ENCODE measurements at regions not wholly inside any gene's neighbourhood (a gene's known extent, or its start where the extent isn't known, plus 50 kb on each side); places are given as distances from the start of the nearest gene placed in this dataset.

DNA sequence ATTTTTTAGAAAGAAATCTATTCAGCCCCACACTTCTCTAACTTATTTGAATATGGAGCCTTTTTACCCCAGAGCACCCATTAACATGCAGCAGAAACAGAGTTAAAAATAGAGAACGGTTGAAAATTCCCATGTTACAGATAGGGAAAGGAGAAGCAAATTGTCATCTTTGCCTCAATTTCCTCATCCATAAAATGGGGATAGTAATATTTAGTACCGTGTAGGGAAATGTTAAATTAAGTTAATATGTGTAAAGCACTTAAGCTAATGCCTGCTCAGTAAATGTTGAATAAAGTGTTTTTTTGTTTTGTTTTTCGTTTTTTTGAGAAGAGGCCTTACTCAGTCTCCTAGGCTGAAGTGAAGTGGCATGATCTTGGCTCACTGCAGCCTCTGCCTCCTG is 50.3 kb downstream of the NAV1 start:
- TF ChIP-seq, protein P1, sequence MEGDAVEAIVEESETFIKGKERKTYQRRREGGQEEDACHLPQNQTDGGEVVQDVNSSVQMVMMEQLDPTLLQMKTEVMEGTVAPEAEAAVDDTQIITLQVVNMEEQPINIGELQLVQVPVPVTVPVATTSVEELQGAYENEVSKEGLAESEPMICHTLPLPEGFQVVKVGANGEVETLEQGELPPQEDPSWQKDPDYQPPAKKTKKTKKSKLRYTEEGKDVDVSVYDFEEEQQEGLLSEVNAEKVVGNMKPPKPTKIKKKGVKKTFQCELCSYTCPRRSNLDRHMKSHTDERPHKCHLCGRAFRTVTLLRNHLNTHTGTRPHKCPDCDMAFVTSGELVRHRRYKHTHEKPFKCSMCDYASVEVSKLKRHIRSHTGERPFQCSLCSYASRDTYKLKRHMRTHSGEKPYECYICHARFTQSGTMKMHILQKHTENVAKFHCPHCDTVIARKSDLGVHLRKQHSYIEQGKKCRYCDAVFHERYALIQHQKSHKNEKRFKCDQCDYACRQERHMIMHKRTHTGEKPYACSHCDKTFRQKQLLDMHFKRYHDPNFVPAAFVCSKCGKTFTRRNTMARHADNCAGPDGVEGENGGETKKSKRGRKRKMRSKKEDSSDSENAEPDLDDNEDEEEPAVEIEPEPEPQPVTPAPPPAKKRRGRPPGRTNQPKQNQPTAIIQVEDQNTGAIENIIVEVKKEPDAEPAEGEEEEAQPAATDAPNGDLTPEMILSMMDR (IDR thresholded peaks at IDR 0.05; ENCODE audit: unreplicated experiment): no peak
- no peak for DNase-seq (ENCODE audit: low spot score)
- Mint-ChIP-seq H3K9me3 (ENCODE audit: unreplicated experiment) (no peaks in the 10 kb centered on the region), H3K27me3 (ENCODE audit: unreplicated experiment) (peaks cover 10% of the 10 kb centered on the region), H3K27ac (ENCODE audit: unreplicated experiment) (no peak overlapping the region), H3K4me3 (ENCODE audit: unreplicated experiment) (no peak overlapping the region), H3K4me1 (ENCODE audit: unreplicated experiment) (peaks cover 29% of the 10 kb centered on the region), H3K36me3 (ENCODE audit: low read depth, unreplicated experiment) (peaks cover 15% of the 10 kb centered on the region)

DNA sequence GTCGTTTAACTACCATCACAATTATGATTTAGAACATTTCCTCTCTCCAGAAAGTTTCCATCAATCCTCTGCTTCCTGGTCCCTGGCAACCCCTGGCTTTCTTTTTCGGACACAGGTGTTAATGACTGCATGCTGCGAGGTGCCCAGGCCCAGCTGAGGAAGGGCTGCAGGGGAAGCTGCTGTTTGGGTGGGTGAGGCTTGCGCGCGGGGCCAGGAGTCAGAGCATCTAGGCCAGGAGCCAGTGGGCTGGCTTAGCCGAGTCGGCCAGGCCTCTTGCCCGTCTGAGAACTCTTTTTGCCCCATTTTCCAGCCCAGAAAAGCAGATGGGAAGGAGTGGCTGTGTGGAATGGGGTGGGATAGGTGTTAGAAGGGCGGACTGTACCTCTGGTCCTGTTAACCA is 51.5 kb downstream of the NAV1 start:
- no peaks in the 10 kb centered on the region for H3K9me3 Mint-ChIP-seq (ENCODE audit: unreplicated experiment)
- H3K36me3 Mint-ChIP-seq (ENCODE audit: low read depth, unreplicated experiment): peaks cover 18% of the 10 kb centered on the region
- no peak overlapping the region for H3K27ac Mint-ChIP-seq (ENCODE audit: unreplicated experiment)
- DNase-seq (ENCODE audit: low spot score): no peak
- H3K4me3 Mint-ChIP-seq (ENCODE audit: unreplicated experiment): peak overlapping the region; percentile 37
- peaks cover 36% of the 10 kb centered on the region for H3K4me1 Mint-ChIP-seq (ENCODE audit: unreplicated experiment)
- TF ChIP-seq, protein P1 (IDR thresholded peaks at IDR 0.05; ENCODE audit: unreplicated experiment): no peak
- H3K27me3 Mint-ChIP-seq (ENCODE audit: unreplicated experiment): peaks cover 7% of the 10 kb centered on the region

DNA sequence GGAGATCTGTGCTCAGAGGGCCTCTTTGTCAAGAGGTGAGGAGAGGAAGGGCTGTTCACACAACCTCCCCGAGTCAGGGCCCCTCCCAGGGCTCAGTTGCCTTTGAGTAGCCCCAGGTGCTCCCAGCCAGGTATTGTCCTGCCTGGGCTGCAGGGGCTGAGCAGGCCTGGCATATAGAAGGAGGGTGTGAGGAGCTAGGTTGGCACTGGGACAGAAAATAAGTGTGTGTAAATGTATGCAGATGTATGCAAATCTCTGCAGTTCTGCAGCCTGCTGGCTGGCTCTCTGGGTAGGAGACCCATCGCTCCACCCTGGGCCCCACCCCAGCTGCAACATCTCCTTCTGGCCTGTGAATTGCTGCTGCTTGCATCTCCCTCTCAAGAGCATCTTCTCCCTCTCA is 52.4 kb downstream of the NAV1 start:
- Mint-ChIP-seq H3K9me3 (ENCODE audit: unreplicated experiment) (no peaks in the 10 kb centered on the region), H3K4me1 (ENCODE audit: unreplicated experiment) (peaks cover 45% of the 10 kb centered on the region), H3K27ac (ENCODE audit: unreplicated experiment) (no peak overlapping the region), H3K4me3 (ENCODE audit: unreplicated experiment) (no peak overlapping the region), H3K27me3 (ENCODE audit: unreplicated experiment) (peaks cover 7% of the 10 kb centered on the region), H3K36me3 (ENCODE audit: low read depth, unreplicated experiment) (peaks cover 14% of the 10 kb centered on the region)
- DNase-seq (ENCODE audit: low spot score): no peak
- TF ChIP-seq, protein P1 (IDR thresholded peaks at IDR 0.05; ENCODE audit: unreplicated experiment): no peak

DNA sequence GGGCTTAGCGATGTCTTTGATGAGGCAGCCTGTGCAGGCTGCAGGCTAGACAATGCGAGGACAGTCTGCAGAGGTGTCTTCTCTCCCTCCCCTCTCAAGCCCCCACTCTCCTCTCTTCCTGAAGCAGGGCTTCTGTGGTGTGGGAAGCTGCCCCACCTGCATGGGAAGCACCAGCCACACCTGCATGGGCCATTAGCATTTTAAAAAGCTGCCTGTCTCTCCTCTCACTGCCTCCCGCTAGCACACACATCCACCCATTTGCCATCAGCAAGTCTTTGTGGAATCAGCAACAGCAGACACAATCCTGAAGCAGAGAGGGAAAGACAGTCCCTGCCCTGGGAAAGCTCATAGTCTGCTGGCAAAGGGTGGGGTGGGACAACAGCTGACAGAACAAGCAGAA is 53.1 kb downstream of the NAV1 start:
- Mint-ChIP-seq H3K27ac (ENCODE audit: unreplicated experiment) (no peak overlapping the region), H3K36me3 (ENCODE audit: low read depth, unreplicated experiment) (peaks cover 15% of the 10 kb centered on the region), H3K4me3 (ENCODE audit: unreplicated experiment) (no peak overlapping the region), H3K27me3 (ENCODE audit: unreplicated experiment) (peaks cover 8% of the 10 kb centered on the region), H3K4me1 (ENCODE audit: unreplicated experiment) (peaks cover 49% of the 10 kb centered on the region), H3K9me3 (ENCODE audit: unreplicated experiment) (no peaks in the 10 kb centered on the region)
- DNase-seq (ENCODE audit: low spot score): no peak
- TF ChIP-seq, protein P1 (IDR thresholded peaks at IDR 0.05; ENCODE audit: unreplicated experiment): no peak

DNA sequence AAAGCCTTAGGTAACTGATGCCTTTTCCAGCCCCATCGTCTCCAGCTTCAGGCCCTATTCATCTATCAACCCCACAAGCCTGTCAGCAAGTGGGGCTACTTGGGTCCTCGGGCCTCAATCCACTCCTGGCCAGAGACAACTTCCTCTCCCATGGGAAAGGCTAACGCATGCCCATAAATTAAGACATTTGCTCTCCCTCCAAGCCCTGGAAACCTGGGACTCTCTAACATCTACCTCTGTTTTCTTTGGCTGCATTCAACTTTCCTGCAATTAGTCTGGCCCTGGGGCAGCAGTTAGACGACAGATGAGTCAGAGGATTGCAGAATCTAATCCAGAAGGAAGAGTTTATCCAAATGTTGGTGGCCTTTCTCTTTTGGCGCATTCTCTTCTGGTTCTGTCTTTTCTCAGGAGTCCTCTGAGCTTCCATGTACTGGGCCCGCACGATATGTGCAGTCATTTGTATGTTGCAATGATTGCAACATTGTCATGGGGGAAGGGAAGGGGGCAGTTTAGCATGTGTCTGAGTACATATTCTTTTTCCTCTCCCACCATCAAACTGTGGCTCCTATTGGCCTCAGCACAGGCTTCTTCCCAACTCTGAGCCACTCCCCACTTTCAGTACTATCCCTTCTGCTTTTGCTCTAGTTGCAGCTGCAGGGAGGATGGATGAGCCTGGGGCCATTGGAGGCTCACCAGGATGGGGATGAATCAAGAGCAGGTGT is 54.4 kb downstream of the NAV1 start:
- no peak for DNase-seq (ENCODE audit: low spot score)
- Mint-ChIP-seq H3K27me3 (ENCODE audit: unreplicated experiment) (peaks cover 13% of the 10 kb centered on the region), H3K9me3 (ENCODE audit: unreplicated experiment) (no peaks in the 10 kb centered on the region), H3K4me1 (ENCODE audit: unreplicated experiment) (peaks cover 63% of the 10 kb centered on the region), H3K27ac (ENCODE audit: unreplicated experiment) (peak overlapping the region; percentile 2), H3K36me3 (ENCODE audit: low read depth, unreplicated experiment) (peaks cover 20% of the 10 kb centered on the region), H3K4me3 (ENCODE audit: unreplicated experiment) (no peak overlapping the region)
- TF ChIP-seq, protein P1 (IDR thresholded peaks at IDR 0.05; ENCODE audit: unreplicated experiment): no peak
